HG03575 (cell line): ENCODE measurements at regions not wholly inside any gene's neighbourhood (a gene's known extent, or its start where the extent isn't known, plus 50 kb on each side); places are given as distances from the start of the nearest gene placed in this dataset.
"Not testable (repeated sequence)": the region's sequence is repeated elsewhere in the genome, so short reads cannot be mapped to it uniquely, and the experiment has no call there.

Experiments used
- ATAC-seq: cut with Tn5 transposase; IDR thresholded peaks from one replicate; pipeline ENCODE4 v1.9.1; 2021; ENCODE audit not compliant: unreplicated experiment, insufficient number of reproducible peaks, low FRiP score; ENCODE audit errors: extremely low read depth

DNA sequence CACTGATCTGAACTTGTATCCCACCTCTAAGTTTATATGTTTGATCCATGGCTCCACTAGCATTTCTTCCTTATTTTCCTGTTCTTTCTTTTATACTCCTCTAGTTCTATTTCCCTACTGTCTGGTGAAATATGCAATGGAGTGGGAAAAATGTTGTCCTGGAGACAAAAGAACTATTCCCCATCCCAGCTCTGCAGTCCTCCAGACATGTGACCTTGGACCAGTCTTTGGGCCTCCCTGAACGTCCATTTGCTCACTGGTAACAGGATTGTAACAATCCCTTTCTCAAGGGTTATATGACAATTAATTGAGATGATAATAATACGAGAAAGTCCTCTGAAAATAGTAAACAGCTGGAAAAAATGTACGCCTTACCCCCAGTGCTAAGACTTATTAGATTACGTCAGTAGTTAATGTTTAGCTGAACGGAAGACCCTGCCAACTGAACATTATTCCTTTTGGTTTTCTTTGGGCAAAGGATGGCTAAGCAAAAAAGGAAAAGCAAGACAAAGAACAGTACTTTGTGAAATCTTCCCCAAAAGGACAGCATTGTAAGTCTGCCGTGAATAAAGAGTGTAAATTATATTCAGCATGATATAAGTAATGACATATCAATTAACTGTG is 302.3 kb upstream of the PPARGC1A start:
- no peak for ATAC-seq

DNA sequence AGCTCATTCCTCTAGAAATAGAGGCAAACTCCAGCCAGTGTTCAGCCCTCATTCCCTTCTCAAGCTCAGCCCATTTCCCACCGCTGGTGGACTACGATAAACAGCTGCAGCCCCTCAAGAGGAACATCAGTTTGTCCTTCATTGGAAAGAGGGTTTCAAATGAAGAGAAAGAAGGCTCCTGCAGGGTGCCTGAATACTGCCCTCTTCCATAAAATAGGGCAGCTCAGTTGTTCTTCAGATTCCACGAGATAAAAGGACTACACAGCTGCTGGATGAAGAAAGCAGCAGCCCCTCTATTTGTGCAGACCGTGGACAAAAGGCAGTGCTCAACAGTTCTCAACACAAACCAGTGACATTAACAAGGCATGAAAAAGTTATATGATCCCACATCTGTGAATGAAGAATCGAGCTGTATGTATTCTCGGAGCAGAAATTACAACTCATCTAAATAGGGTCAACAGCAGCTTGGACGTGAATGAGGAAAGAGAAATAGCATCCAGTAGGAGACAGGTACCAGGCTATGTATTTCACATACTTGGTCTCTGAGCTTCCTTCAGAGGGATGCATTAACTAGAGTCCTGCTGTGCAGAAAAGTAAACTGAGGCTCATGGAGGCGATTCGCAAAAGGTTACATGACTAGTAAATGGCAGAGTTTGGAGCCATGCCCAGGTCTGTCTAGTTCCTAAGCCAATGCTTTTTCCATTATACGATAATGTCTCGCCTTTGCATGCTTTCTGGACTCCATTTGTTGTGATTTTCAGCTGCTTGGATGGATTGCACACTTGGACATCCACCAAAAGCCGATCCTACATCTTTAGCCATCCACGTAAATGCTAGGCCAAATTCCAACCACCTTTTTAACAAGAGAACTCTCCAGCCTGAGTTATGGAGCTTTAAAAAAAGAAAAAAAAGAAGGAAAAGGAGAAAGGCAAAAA is 301.2 kb upstream of the PPARGC1A start:
- no peak for ATAC-seq

DNA sequence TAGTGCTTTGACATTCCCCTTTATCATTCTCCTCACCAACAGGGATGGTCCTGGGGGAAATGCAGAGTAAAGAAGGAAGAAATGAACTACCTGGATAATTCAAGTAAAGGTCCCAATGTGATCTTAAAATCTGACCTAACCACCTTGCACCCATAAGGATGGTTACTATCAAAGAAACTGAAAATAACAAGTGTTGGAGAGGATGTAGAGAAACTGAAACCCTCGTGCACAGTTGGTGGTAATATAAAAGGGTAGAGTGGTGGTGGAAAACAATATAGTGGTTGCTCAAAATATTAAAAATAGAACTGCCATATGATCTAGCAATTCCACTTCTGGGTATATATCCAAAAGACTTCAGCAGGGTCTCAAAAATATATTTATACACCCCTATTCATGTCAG is 298.6 kb upstream of the PPARGC1A start:
- ATAC-seq, result no peak

DNA sequence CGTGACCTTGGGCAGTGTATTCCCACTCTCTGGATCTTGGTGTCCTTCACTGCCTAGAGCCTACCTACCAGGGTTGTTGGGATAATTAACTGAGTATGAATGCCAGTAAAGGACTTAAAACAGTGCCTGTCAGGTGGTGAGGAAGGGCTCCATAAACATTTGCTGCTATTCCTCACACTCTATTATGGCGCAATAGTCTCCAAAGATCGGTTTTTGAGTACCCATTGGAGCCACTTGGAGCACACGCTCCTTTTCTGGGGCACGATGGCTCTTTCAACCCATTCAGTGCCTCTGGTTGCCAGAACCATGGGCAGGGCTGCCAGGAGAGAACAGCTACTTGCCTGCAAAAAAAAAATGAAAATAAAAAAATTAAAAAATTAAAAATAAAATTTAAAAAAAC is 296.6 kb upstream of the PPARGC1A start:
- ATAC-seq, result no peak

GRCh38 chr4:24181005-24181404 is 291.2 kb upstream of the PPARGC1A start:
- ATAC-seq, result no peak

DNA sequence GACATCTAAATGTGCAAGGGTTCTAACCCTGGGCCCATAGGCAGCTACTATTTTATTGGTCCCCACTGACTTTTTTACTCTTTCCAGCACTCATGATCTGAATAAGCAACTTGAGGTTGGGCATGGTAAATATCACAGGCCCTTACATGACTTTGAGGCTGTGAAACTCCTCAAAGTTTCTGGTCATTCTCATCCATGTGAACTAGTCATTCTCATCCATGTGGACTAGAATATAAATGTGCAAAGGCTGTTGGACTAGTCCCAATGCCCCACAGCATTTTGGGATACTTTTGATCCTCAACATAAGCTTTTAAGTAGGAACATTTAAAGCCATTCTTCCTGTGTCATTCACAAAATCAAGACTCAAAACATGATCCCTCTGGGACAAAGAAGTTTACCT is 290.7 kb upstream of the PPARGC1A start:
- no peak for ATAC-seq

- no peak for ATAC-seq
These were observed 289.5 kb upstream of the PPARGC1A start for GRCh38 chr4:24179201-24179840.

GRCh38 chr4:24177443-24177842 is 287.6 kb upstream of the PPARGC1A start:
- ATAC-seq, result not testable (repeated sequence)

DNA sequence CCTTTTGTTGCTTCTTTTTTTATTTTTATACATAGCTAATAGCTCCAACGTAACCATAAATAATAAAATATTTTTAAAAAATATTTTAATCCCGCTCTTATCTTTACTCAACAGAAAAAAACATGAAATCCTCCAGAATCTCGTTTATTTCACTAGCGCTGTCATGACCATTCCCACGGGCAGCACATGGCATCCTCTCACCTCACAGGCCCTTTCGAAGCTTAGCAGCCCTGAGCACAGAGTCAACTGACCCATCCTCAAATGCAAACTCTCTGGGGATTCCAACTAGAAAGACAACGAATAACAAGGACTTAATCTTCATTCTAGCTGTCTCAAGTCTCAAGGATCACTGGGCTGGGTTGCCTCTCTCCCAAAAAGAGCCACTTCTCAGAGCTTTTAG is 285.9 kb upstream of the PPARGC1A start:
- ATAC-seq, result no peak

GRCh38 chr4:24174602-24175001 is 284.8 kb upstream of the PPARGC1A start:
- no peak for ATAC-seq

GRCh38 chr4:24172406-24172805 is 282.6 kb upstream of the PPARGC1A start:
- no peak for ATAC-seq

- ATAC-seq, result no peak
These were observed 280.1 kb upstream of the PPARGC1A start for GRCh38 chr4:24169956-24170355.

DNA sequence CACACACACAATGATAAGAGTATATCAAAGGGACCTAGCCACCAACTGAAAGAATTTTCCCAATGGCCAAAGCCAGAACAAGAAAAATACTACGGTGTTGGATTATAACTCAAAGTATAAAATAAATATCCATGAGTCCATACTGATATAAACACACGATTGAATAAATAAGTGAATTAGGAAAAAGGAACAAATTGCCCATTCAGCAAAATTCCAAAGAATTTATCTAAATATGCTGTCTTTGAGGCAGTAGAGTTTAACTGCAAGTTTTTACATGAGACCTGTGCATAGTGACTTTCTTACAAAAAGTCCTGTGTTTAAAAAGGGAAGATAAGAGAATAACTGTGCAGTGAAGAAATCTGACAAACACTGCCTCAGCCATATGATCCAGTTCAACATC is 278.8 kb upstream of the PPARGC1A start:
- no peak for ATAC-seq

DNA sequence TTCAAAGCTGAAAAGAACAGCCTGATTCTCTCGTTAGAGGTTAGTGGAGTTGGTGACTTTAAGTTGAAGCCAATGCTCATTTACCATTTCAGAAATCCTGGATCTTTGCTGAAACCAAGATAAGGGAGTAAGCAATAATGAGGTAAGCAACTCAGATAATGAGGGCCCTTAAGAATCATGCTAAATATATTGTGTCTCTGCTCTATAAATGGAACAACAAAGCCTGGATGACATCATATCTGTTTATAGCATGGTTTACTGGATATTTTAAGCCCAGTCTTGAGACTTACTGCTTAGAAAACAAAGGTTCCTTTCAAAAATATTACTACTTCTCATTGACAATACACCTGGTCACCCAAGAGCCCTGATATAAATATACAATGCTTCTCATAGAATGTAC is 276.7 kb upstream of the PPARGC1A start:
- no peak for ATAC-seq

DNA sequence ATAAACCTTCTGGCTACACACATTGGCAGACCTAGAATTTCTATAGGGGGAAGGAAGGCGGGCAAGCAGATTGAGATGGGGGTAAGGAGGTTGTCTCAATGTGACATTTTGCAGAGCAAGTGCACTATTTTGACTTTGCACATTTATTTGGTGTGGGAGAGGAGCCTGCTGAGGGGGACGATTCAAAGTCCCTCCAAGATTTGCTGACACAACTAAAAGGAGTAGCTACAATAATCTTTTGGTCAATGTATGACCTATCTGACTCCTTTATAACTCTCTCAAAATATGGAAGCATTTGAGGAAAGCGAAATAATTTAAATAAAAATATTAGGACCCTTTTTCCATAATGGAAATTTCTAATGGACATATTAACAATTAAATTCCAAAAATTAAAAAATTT is 274.9 kb upstream of the PPARGC1A start:
- no peak for ATAC-seq

- ATAC-seq, result no peak
These were observed 274.3 kb upstream of the PPARGC1A start for GRCh38 chr4:24164054-24164693.

DNA sequence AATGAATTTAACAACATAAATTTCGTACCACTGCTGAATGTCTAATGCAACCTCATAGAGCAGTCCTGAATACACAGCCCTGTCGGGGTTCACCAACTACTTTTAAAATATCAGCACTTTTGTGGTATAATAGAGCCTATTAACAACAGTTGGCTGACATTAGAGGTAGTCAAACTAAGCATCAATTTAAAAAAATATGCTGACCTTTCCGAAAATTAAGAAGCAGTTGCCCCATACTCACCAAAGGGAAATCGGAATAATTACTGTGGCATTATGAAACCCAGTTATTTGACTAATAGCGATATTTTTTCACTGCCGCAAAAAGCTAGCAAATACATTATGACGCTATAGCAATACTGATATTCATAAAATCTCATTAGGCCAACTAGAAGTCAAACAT is 273.5 kb upstream of the PPARGC1A start:
- no peak for ATAC-seq

- no peak for ATAC-seq
These were observed 270.5 kb upstream of the PPARGC1A start for GRCh38 chr4:24160358-24160757.

- ATAC-seq, result no peak
These were observed 268.2 kb upstream of the PPARGC1A start for GRCh38 chr4:24158031-24158430.

DNA sequence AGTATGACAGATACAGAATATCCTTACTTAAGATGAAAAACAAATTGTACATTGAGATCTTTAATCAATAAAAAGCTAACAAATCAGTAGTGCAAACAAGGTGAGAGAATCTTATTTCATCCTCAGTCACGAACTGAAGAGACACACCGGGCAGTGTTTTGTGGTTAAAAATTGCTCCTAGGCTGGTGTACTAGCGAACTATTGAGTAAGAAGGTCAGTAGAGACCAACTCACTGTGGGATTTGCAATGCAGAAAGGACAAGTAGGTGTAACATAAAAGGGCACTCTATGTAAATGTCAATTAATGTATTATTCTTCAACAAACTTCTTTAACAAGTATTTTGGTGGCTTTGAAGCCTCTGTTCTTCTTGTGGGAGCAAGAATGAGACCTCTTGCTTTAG is 260.2 kb upstream of the PPARGC1A start:
- no peak for ATAC-seq
